OCI-LY1 (cell line): ENCODE measurements at regions not wholly inside any gene's neighbourhood (a gene's known extent, or its start where the extent isn't known, plus 50 kb on each side); places are given as distances from the start of the nearest gene placed in this dataset.

Experiments used
- H2AFZ ChIP-seq: fragments of 200-600 bp; sonication (generic), shearing (Covaris generic); 2 replicates; pipeline ENCODE4 v1.6.0; 2014; ENCODE audit warnings: antibody characterized with exemption, mild to moderate bottlenecking, low read length
- H3F3A ChIP-seq: fragments of 200-600 bp; sonication (generic), shearing (Covaris generic); 2 replicates; pipeline ENCODE4 v1.6.0; 2014; ENCODE audit warnings: mild to moderate bottlenecking, antibody characterized with exemption, low read length, moderate library complexity; ENCODE audit not compliant: insufficient read depth
- H3K27ac ChIP-seq: fragments of 200-600 bp; sonication (generic); 2 replicates; pipeline ENCODE4 v1.5.1; 2014; ENCODE audit warnings: low read length, mixed run types, mild to moderate bottlenecking, low read depth; ENCODE audit not compliant: poor library complexity, severe bottlenecking
- H3K27me3 ChIP-seq: fragments of 200-600 bp; sonication (generic); 2 replicates; pipeline ENCODE4 v1.6.0; 2014; ENCODE audit warnings: antibody characterized with exemption, mild to moderate bottlenecking, low read length, moderate library complexity; ENCODE audit not compliant: insufficient read depth
- H3K36me3 ChIP-seq: fragments of 200-600 bp; sonication (generic); 2 replicates; pipeline ENCODE4 v1.6.1; 2014; ENCODE audit warnings: mild to moderate bottlenecking, antibody characterized with exemption, low read length, moderate library complexity, mixed read lengths; ENCODE audit not compliant: insufficient read depth
- H3K4me1 ChIP-seq: fragments of 200-600 bp; sonication (generic); 2 replicates; pipeline ENCODE4 v1.5.1; 2014; ENCODE audit warnings: mild to moderate bottlenecking, low read length, moderate library complexity; ENCODE audit not compliant: insufficient read depth, severe bottlenecking
- H3K4me2 ChIP-seq: fragments of 200-600 bp; sonication (generic), shearing (Covaris generic); 2 replicates; pipeline ENCODE4 v1.6.1; 2014; ENCODE audit warnings: low read length
- H3K4me3 ChIP-seq: fragments of 200-600 bp; sonication (generic); 2 replicates; pipeline ENCODE4 v1.5.1; 2014; ENCODE audit warnings: low read length, low read depth, mild to moderate bottlenecking, mixed read lengths; ENCODE audit not compliant: poor library complexity, severe bottlenecking
- H3K79me2 ChIP-seq: fragments of 200-600 bp; shearing (Covaris generic); 2 replicates; pipeline ENCODE4 v1.6.1; 2016; ENCODE audit warnings: mixed run types, low read length, mixed read lengths; ENCODE audit not compliant: insufficient read depth
- H3K9ac ChIP-seq: fragments of 200-600 bp; sonication (generic), shearing (Covaris generic); 2 replicates; pipeline ENCODE4 v1.6.1; 2014; ENCODE audit warnings: mild to moderate bottlenecking, low read length, mixed read lengths
- H3K9me2 ChIP-seq: fragments of 200-600 bp; sonication (generic), shearing (Covaris generic); 2 replicates; pipeline ENCODE4 v1.6.1; 2014; ENCODE audit warnings: low read depth, mild to moderate bottlenecking, low read length, mixed read lengths
- H3K9me3 ChIP-seq: fragments of 200-600 bp; shearing (Covaris generic); 2 replicates; pipeline ENCODE4 v1.6.1; 2014; ENCODE audit warnings: low read length, mixed read lengths
- H4K20me1 ChIP-seq: fragments of 200-600 bp; sonication (generic), shearing (Covaris generic); 2 replicates; pipeline ENCODE4 v1.6.0; 2016; ENCODE audit warnings: mild to moderate bottlenecking, low read length; ENCODE audit not compliant: insufficient read depth
- CTCF ChIP-seq: fragments of 200-600 bp; sonication (generic), shearing (Covaris generic); IDR thresholded peaks from 2 replicates; pipeline ENCODE4 v1.5.1; 2017; ENCODE audit warnings: mild to moderate bottlenecking, antibody characterized with exemption, low read length, moderate library complexity, mixed read lengths
- EZH2 ChIP-seq: fragments of 200-600 bp; sonication (generic), shearing (Covaris generic); IDR thresholded peaks from 2 replicates; pipeline ENCODE4 v1.8.0; 2017; ENCODE audit warnings: borderline replicate concordance, mixed run types, mild to moderate bottlenecking, antibody characterized with exemption, low read length, moderate library complexity, mixed read lengths

- Histone ChIP-seq H3K27ac (no peak overlapping the region), H3K9me3 (no peaks in the 10 kb centered on the region), H3K9ac (no peak overlapping the region), H3K27me3 (no peaks in the 10 kb centered on the region), H3K79me2 (no peaks in the 10 kb centered on the region), H2AFZ (no peak overlapping the region), H3K9me2 (no peaks in the 10 kb centered on the region), H3F3A (no peaks in the 10 kb centered on the region), H3K4me3 (no peak overlapping the region), H3K4me1 (no peaks in the 10 kb centered on the region), H3K36me3 (no peaks in the 10 kb centered on the region), H4K20me1 (no peaks in the 10 kb centered on the region), H3K4me2 (no peak overlapping the region)
- TF ChIP-seq CTCF (no peak), EZH2 (no peak)
Observed at GRCh38 chr20:22452442-22453011, 131.8 kb downstream of the FOXA2 start.

- H3K27ac ChIP-seq = no peak overlapping the region
- no peak overlapping the region for H3K9ac ChIP-seq
- no peak overlapping the region for H3K4me2 ChIP-seq
- no peaks in the 10 kb centered on the region for H3K79me2 ChIP-seq
- H3K27me3 ChIP-seq = no peaks in the 10 kb centered on the region
- H3K9me3 ChIP-seq = no peaks in the 10 kb centered on the region
- no peaks in the 10 kb centered on the region for H3K4me1 ChIP-seq
- H4K20me1 ChIP-seq = no peaks in the 10 kb centered on the region
- H3F3A ChIP-seq = no peaks in the 10 kb centered on the region
- H3K36me3 ChIP-seq = no peaks in the 10 kb centered on the region
- no peak for TF ChIP-seq EZH2
- TF ChIP-seq CTCF = no peak
- no peak overlapping the region for H2AFZ ChIP-seq
- H3K9me2 ChIP-seq = no peaks in the 10 kb centered on the region
- no peak overlapping the region for H3K4me3 ChIP-seq
Observed at GRCh38 chr20:22450537-22450936, 133.8 kb downstream of the FOXA2 start.

GRCh38 chr20:22449188-22449973, 135.0 kb downstream of the FOXA2 start:
- H2AFZ ChIP-seq = no peak overlapping the region
- H3K4me3 ChIP-seq = no peak overlapping the region
- H3K27me3 ChIP-seq = no peaks in the 10 kb centered on the region
- no peaks in the 10 kb centered on the region for H3K4me1 ChIP-seq
- TF ChIP-seq EZH2 = no peak
- no peak for TF ChIP-seq CTCF
- H3K9me2 ChIP-seq = no peaks in the 10 kb centered on the region
- no peaks in the 10 kb centered on the region for H3K36me3 ChIP-seq
- H3K9me3 ChIP-seq = no peaks in the 10 kb centered on the region
- H3K9ac ChIP-seq = no peak overlapping the region
- H3F3A ChIP-seq = no peaks in the 10 kb centered on the region
- H4K20me1 ChIP-seq = no peaks in the 10 kb centered on the region
- no peak overlapping the region for H3K4me2 ChIP-seq
- no peak overlapping the region for H3K27ac ChIP-seq
- no peaks in the 10 kb centered on the region for H3K79me2 ChIP-seq
